NB4 (cell line): ENCODE measurements at regions not wholly inside any gene's neighbourhood (a gene's known extent, or its start where the extent isn't known, plus 50 kb on each side); places are given as distances from the start of the nearest gene placed in this dataset.

Experiments used
- POLR2A ChIP-seq: IDR thresholded peaks from 2 replicates; pipeline ENCODE4 v1.6.1; 2011; ENCODE audit warnings: mild to moderate bottlenecking; ENCODE audit not compliant: insufficient read length; ENCODE audit errors: extremely low read depth
- TF ChIP-seq, protein P1 (sequence below): IDR thresholded peaks from one replicate; pipeline ENCODE4 v1.5.1; 2012; ENCODE audit warnings: low read depth, low read length

DNA sequence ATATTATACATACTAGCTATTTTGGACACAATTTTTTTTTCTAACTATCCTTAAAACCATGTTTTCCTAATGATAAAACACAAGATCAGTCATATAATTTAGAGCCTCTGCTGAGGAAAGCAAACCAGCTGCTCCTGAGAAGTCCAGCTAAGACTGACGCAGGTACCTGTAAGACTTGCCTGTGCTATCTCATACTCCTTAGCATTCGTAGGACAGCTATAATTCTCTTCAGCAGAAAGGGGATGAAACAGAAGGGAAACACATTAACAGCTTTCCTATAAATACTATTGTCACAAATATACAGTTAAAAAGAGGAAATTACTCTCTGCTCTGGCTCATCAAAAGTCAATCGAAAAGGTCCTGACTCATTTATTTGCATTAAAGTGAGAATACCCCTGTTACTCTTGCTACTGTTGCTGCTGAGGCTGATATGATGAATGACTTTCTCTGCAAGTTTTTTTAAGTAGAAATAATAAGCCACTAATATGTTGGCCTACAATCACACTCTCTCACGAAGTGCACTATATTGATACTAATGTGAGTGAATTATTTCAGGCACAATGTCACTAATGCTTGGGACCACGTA, 757.1 kb downstream of the KCNT2 start:
- no peak for TF ChIP-seq POLR2A
- TF ChIP-seq, protein P1, sequence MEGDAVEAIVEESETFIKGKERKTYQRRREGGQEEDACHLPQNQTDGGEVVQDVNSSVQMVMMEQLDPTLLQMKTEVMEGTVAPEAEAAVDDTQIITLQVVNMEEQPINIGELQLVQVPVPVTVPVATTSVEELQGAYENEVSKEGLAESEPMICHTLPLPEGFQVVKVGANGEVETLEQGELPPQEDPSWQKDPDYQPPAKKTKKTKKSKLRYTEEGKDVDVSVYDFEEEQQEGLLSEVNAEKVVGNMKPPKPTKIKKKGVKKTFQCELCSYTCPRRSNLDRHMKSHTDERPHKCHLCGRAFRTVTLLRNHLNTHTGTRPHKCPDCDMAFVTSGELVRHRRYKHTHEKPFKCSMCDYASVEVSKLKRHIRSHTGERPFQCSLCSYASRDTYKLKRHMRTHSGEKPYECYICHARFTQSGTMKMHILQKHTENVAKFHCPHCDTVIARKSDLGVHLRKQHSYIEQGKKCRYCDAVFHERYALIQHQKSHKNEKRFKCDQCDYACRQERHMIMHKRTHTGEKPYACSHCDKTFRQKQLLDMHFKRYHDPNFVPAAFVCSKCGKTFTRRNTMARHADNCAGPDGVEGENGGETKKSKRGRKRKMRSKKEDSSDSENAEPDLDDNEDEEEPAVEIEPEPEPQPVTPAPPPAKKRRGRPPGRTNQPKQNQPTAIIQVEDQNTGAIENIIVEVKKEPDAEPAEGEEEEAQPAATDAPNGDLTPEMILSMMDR = no peak
